Mucosa of rectum (tissue), 2 donors: ENCODE measurements at regions not wholly inside any gene's neighbourhood (a gene's known extent, or its start where the extent isn't known, plus 50 kb on each side); places are given as distances from the start of the nearest gene placed in this dataset.

ENCODE experiments used
- H3K27ac ChIP-seq, 2 donors: one replicate each; pipeline ENCODE4 v1.7.0; 2013; ENCODE audit warnings: inconsistent platforms in 2 of 2, low read depth in 2 of 2, low read length in 2 of 2
- H3K27me3 ChIP-seq, 2 donors: one replicate each; pipeline ENCODE4 v1.7.0; 2013; ENCODE audit warnings: low read length in 2 of 2; ENCODE audit not compliant: control insufficient read depth in 2 of 2, insufficient read depth in 2 of 2
- H3K36me3 ChIP-seq, 2 donors: one replicate each; pipeline ENCODE4 v1.7.0; 2013; ENCODE audit warnings: low read length in 2 of 2; ENCODE audit not compliant: control insufficient read depth in 2 of 2, insufficient read depth in 2 of 2
- H3K4me1 ChIP-seq, 2 donors: one replicate each; pipeline ENCODE4 v1.7.0; 2013; ENCODE audit warnings: low read length in 2 of 2, mild to moderate bottlenecking in 1 of 2; ENCODE audit not compliant: control insufficient read depth in 2 of 2, insufficient read depth in 2 of 2
- H3K4me3 ChIP-seq, 2 donors: one replicate each; pipeline ENCODE4 v1.7.0; 2013; ENCODE audit warnings: low read length in 2 of 2
- H3K9ac ChIP-seq, 2 donors: one replicate each; pipeline ENCODE4 v1.7.0; 2013; ENCODE audit warnings: low read length in 2 of 2, low read depth in 1 of 2, mild to moderate bottlenecking in 1 of 2
- H3K9me3 ChIP-seq, 2 donors: one replicate each; pipeline ENCODE4 v1.7.0; 2013; ENCODE audit warnings: low read length in 2 of 2; ENCODE audit not compliant: control insufficient read depth in 2 of 2
- donor health status: healthy.
- donor health status: Normal muscosa, but diverticular disease.

GRCh38 chr2:62339413-62339812 lies 143.5 kb downstream of the B3GNT2 start:
- H3K36me3 ChIP-seq: no peaks in the 10 kb centered on the region
- no peak overlapping the region for H3K27ac ChIP-seq
- H3K4me1 ChIP-seq: no peaks in the 10 kb centered on the region
- H3K27me3 ChIP-seq: no peaks in the 10 kb centered on the region
- H3K9me3 ChIP-seq: no peaks in the 10 kb centered on the region
- no peak overlapping the region for H3K4me3 ChIP-seq
- H3K9ac ChIP-seq: no peak overlapping the region

- Histone ChIP-seq H3K4me3 (no peak overlapping the region), H3K36me3 (no peaks in the 10 kb centered on the region), H3K9me3 (no peaks in the 10 kb centered on the region), H3K9ac (no peak overlapping the region), H3K27ac (no peak overlapping the region), H3K27me3 (no peaks in the 10 kb centered on the region), H3K4me1 (no peaks in the 10 kb centered on the region)
These were observed 142.2 kb downstream of the B3GNT2 start for GRCh38 chr2:62338111-62338510.

GRCh38 chr2:62337403-62337802 lies 141.5 kb downstream of the B3GNT2 start:
- no peak overlapping the region for H3K4me3 ChIP-seq
- H3K4me1 ChIP-seq: no peaks in the 10 kb centered on the region
- no peak overlapping the region for H3K9ac ChIP-seq

GRCh38 chr2:62335612-62336011 lies 139.7 kb downstream of the B3GNT2 start:
- H3K27me3 ChIP-seq: no peaks in the 10 kb centered on the region
- H3K36me3 ChIP-seq: no peaks in the 10 kb centered on the region
- no peaks in the 10 kb centered on the region for H3K9me3 ChIP-seq
- H3K9ac ChIP-seq: no peak overlapping the region
- H3K4me3 ChIP-seq: no peak overlapping the region
- H3K27ac ChIP-seq: no peak overlapping the region
- H3K4me1 ChIP-seq: no peaks in the 10 kb centered on the region

More at GRCh38 chr2:62337403-62337802, 141.5 kb downstream of the B3GNT2 start:
- Histone ChIP-seq H3K36me3 (no peaks in the 10 kb centered on the region), H3K27me3 (no peaks in the 10 kb centered on the region), H3K9me3 (no peaks in the 10 kb centered on the region), H3K27ac (no peak overlapping the region)

- H3K27ac ChIP-seq: no peak overlapping the region
- no peaks in the 10 kb centered on the region for H3K36me3 ChIP-seq
- H3K27me3 ChIP-seq: no peaks in the 10 kb centered on the region
- H3K9me3 ChIP-seq: no peaks in the 10 kb centered on the region
- H3K9ac ChIP-seq: no peak overlapping the region
- no peaks in the 10 kb centered on the region for H3K4me1 ChIP-seq
- H3K4me3 ChIP-seq: no peak overlapping the region
These were observed 138.6 kb downstream of the B3GNT2 start for GRCh38 chr2:62334440-62335058.

GRCh38 chr2:62334009-62334408 lies 138.1 kb downstream of the B3GNT2 start:
- H3K36me3 ChIP-seq: no peaks in the 10 kb centered on the region

GRCh38 chr2:62330959-62331358 lies 135.0 kb downstream of the B3GNT2 start:
- Histone ChIP-seq H3K4me1 (no peaks in the 10 kb centered on the region), H3K36me3 (no peaks in the 10 kb centered on the region), H3K4me3 (no peak overlapping the region), H3K9ac (no peak overlapping the region), H3K9me3 (no peaks in the 10 kb centered on the region), H3K27me3 (no peaks in the 10 kb centered on the region), H3K27ac (no peak overlapping the region)

More at GRCh38 chr2:62334009-62334408, 138.1 kb downstream of the B3GNT2 start:
- Histone ChIP-seq H3K4me3 (no peak overlapping the region), H3K4me1 (no peaks in the 10 kb centered on the region), H3K9me3 (no peaks in the 10 kb centered on the region), H3K27me3 (no peaks in the 10 kb centered on the region), H3K9ac (no peak overlapping the region), H3K27ac (no peak overlapping the region)

- Histone ChIP-seq H3K27ac (no peak overlapping the region), H3K27me3 (no peaks in the 10 kb centered on the region), H3K4me1 (no peaks in the 10 kb centered on the region), H3K36me3 (no peaks in the 10 kb centered on the region), H3K9me3 (no peaks in the 10 kb centered on the region), H3K4me3 (no peak overlapping the region), H3K9ac (no peak overlapping the region)
These were observed 133.9 kb downstream of the B3GNT2 start for GRCh38 chr2:62329797-62330196.

- H3K9ac ChIP-seq: no peak overlapping the region
- H3K36me3 ChIP-seq: no peaks in the 10 kb centered on the region
- H3K4me3 ChIP-seq: no peak overlapping the region
- H3K9me3 ChIP-seq: no peaks in the 10 kb centered on the region
- no peak overlapping the region for H3K27ac ChIP-seq
- H3K27me3 ChIP-seq: no peaks in the 10 kb centered on the region
- no peaks in the 10 kb centered on the region for H3K4me1 ChIP-seq
These were observed 130.8 kb downstream of the B3GNT2 start for GRCh38 chr2:62326735-62327134.

- H3K9ac ChIP-seq: no peak overlapping the region
- no peak overlapping the region for H3K27ac ChIP-seq
- H3K4me1 ChIP-seq: no peaks in the 10 kb centered on the region
- H3K4me3 ChIP-seq: no peak overlapping the region
- H3K9me3 ChIP-seq: no peaks in the 10 kb centered on the region
- H3K36me3 ChIP-seq: no peaks in the 10 kb centered on the region
- H3K27me3 ChIP-seq: no peaks in the 10 kb centered on the region
These were observed 129.5 kb downstream of the B3GNT2 start for GRCh38 chr2:62325398-62325797.
